ENCODE measurements at regions not wholly inside any gene's neighbourhood (a gene's known extent, or its start where the extent isn't known, plus 50 kb on each side); places are given as distances from the start of the nearest gene placed in this dataset.

GRCh38 chrX:113728937-113729336 is 854.9 kb upstream of the HTR2C start:
- no peaks in the 10 kb centered on the region for H3K9me2 ChIP-seq (replicated peaks; ENCODE audit: low read depth, low read length)
- no peaks in the 10 kb centered on the region for H3K9me3 ChIP-seq (ENCODE audit: insufficient read depth, low read depth, low read length)
- no peaks in the 10 kb centered on the region for H3K36me3 ChIP-seq (ENCODE audit: insufficient read depth, low read length)
- H3F3A ChIP-seq (ENCODE audit: low read depth) = no peaks in the 10 kb centered on the region; the same call in 1 of the 2 replicates
- no peaks in the 10 kb centered on the region for H4K20me1 ChIP-seq (ENCODE audit: insufficient read depth, low read length, poor library complexity, severe bottlenecking)
- H2AFZ ChIP-seq (ENCODE audit: low read length) = no peak overlapping the region
- no peaks in the 10 kb centered on the region for H3K79me2 ChIP-seq (ENCODE audit: insufficient read depth, low read length)
- no peaks in the 10 kb centered on the region for H3K27me3 ChIP-seq (ENCODE audit: insufficient read depth, low read length, poor library complexity, severe bottlenecking)
- H3K4me3 ChIP-seq (ENCODE audit: low read length, poor library complexity, severe bottlenecking) = no peak overlapping the region
- TF ChIP-seq, protein P1, sequence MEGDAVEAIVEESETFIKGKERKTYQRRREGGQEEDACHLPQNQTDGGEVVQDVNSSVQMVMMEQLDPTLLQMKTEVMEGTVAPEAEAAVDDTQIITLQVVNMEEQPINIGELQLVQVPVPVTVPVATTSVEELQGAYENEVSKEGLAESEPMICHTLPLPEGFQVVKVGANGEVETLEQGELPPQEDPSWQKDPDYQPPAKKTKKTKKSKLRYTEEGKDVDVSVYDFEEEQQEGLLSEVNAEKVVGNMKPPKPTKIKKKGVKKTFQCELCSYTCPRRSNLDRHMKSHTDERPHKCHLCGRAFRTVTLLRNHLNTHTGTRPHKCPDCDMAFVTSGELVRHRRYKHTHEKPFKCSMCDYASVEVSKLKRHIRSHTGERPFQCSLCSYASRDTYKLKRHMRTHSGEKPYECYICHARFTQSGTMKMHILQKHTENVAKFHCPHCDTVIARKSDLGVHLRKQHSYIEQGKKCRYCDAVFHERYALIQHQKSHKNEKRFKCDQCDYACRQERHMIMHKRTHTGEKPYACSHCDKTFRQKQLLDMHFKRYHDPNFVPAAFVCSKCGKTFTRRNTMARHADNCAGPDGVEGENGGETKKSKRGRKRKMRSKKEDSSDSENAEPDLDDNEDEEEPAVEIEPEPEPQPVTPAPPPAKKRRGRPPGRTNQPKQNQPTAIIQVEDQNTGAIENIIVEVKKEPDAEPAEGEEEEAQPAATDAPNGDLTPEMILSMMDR (conservative IDR thresholded peaks at IDR 0.05; ENCODE audit: low read length) = no peak
- TF ChIP-seq EZH2phosphoT487 (IDR thresholded peaks at IDR 0.05; ENCODE audit: borderline replicate concordance) = no peak
- H3K9ac ChIP-seq (ENCODE audit: low read depth, low read length, poor library complexity, severe bottlenecking) = no peak overlapping the region
- H3K4me2 ChIP-seq (ENCODE audit: low read depth, low read length, poor library complexity, severe bottlenecking) = no peak overlapping the region
- H3K4me1 ChIP-seq (ENCODE audit: insufficient read depth, low read length, poor library complexity, severe bottlenecking) = peaks cover 34% of the 10 kb centered on the region

DNA sequence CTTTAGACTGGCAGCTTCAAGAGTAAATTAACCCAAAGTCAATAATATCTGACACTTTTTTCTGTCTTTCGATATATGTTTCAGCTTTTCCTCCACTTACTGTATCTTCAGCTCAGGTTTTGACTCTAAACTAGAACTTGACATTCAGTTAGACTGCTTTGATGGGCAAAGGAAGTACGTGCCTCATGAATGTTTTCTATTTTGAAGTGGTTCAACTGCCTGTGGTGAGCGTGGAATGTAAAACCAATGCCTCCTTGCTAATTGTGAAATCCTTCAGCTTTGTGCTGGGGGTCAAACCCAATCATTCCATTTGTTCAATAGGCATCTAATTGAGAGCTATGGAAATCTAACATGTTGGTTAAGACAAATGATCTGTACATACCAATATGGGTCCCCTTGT is 857.0 kb upstream of the HTR2C start:
- no peaks in the 10 kb centered on the region for H4K20me1 ChIP-seq (ENCODE audit: insufficient read depth, low read length, poor library complexity, severe bottlenecking)
- H3K27me3 ChIP-seq (ENCODE audit: insufficient read depth, low read length, poor library complexity, severe bottlenecking) = no peaks in the 10 kb centered on the region
- H3K4me1 ChIP-seq (ENCODE audit: insufficient read depth, low read length, poor library complexity, severe bottlenecking) = peaks cover 41% of the 10 kb centered on the region
- H3K79me2 ChIP-seq (ENCODE audit: insufficient read depth, low read length) = no peaks in the 10 kb centered on the region
- H3K9me2 ChIP-seq (replicated peaks; ENCODE audit: low read depth, low read length) = no peaks in the 10 kb centered on the region
- H3K9me3 ChIP-seq (ENCODE audit: insufficient read depth, low read depth, low read length) = no peaks in the 10 kb centered on the region
- no peaks in the 10 kb centered on the region for H3K36me3 ChIP-seq (ENCODE audit: insufficient read depth, low read length)
- H3K4me3 ChIP-seq (ENCODE audit: low read length, poor library complexity, severe bottlenecking) = peak overlapping the region; percentile 57
- H3K9ac ChIP-seq (ENCODE audit: low read depth, low read length, poor library complexity, severe bottlenecking) = peak overlapping the region; percentile 71
- H3K4me2 ChIP-seq (ENCODE audit: low read depth, low read length, poor library complexity, severe bottlenecking) = peak overlapping the region; percentile 68
- H2AFZ ChIP-seq (ENCODE audit: low read length) = peak overlapping the region; percentile 47; the same call in 1 of the 2 replicates
- H3F3A ChIP-seq (ENCODE audit: low read depth) = no peaks in the 10 kb centered on the region; the same call in 1 of the 2 replicates
- TF ChIP-seq, protein P1 (conservative IDR thresholded peaks at IDR 0.05; ENCODE audit: low read length) = no peak

GRCh38 chrX:113726466-113726865 is 857.4 kb upstream of the HTR2C start:
- Histone ChIP-seq H3K4me2 (ENCODE audit: low read depth, low read length, poor library complexity, severe bottlenecking) (peak overlapping the region; percentile 68), H3K9ac (ENCODE audit: low read depth, low read length, poor library complexity, severe bottlenecking) (peak overlapping the region; percentile 71), H3K36me3 (ENCODE audit: insufficient read depth, low read length) (no peaks in the 10 kb centered on the region), H3K4me1 (ENCODE audit: insufficient read depth, low read length, poor library complexity, severe bottlenecking) (peaks cover 41% of the 10 kb centered on the region), H3K4me3 (ENCODE audit: low read length, poor library complexity, severe bottlenecking) (peak overlapping the region; percentile 57), H3K27me3 (ENCODE audit: insufficient read depth, low read length, poor library complexity, severe bottlenecking) (no peaks in the 10 kb centered on the region), H3K9me3 (ENCODE audit: insufficient read depth, low read depth, low read length) (no peaks in the 10 kb centered on the region), H4K20me1 (ENCODE audit: insufficient read depth, low read length, poor library complexity, severe bottlenecking) (no peaks in the 10 kb centered on the region), H3F3A (ENCODE audit: low read depth) (no peaks in the 10 kb centered on the region; the same call in 1 of the 2 replicates), H2AFZ (ENCODE audit: low read length) (no peak overlapping the region), H3K9me2 (replicated peaks; ENCODE audit: low read depth, low read length) (no peaks in the 10 kb centered on the region), H3K79me2 (ENCODE audit: insufficient read depth, low read length) (no peaks in the 10 kb centered on the region)
- TF ChIP-seq, protein P1 (conservative IDR thresholded peaks at IDR 0.05; ENCODE audit: low read length) = no peak
